CD4-positive, alpha-beta memory T cell (primary cell): ENCODE measurements at regions not wholly inside any gene's neighbourhood (a gene's known extent, or its start where the extent isn't known, plus 50 kb on each side); places are given as distances from the start of the nearest gene placed in this dataset.

Experiments used
- CTCF ChIA-PET: fragments of 350-600 bp; sonication (Branson Sonifier 250); formaldehyde crosslinking; loops from one replicate; lab custom pipeline; 2021; ENCODE audit warnings: inconsistent platforms; ENCODE audit not compliant: partially characterized antibody; lab: Charles Lee
- POLR2A ChIA-PET: fragments of 350-600 bp; sonication (Branson Sonifier 250); formaldehyde crosslinking; loops from one replicate; lab custom pipeline; 2021; ENCODE audit not compliant: partially characterized antibody; lab: Charles Lee
- DNase-seq, 5 donors: peaks; one replicate each; pipeline versions ENCODE4 v3.0.0 to v3.0.0-alpha.2; 2020 to 2022; ENCODE audit warnings: mixed read lengths in 1 of 5
- H3K27ac ChIP-seq: one replicate; pipeline ENCODE4 v1.7.0; 2013; ENCODE audit warnings: low read depth, low read length
- H3K27me3 ChIP-seq: 2 replicates; pipeline ENCODE4 v1.7.0; 2013; ENCODE audit warnings: mild to moderate bottlenecking, low read length, moderate library complexity; ENCODE audit not compliant: insufficient read depth
- H3K36me3 ChIP-seq: 2 replicates; pipeline ENCODE4 v1.7.0; 2013; ENCODE audit warnings: mild to moderate bottlenecking, low read length, moderate library complexity; ENCODE audit not compliant: insufficient read depth
- H3K4me1 ChIP-seq: 2 replicates; pipeline ENCODE4 v1.7.0; 2013; ENCODE audit warnings: mild to moderate bottlenecking, low read length, moderate library complexity; ENCODE audit not compliant: insufficient read depth
- H3K4me3 ChIP-seq, 2 donors: one replicate each; pipeline ENCODE4 v1.7.0; 2013; ENCODE audit warnings: low read length in 2 of 2, mild to moderate bottlenecking in 1 of 2
- H3K9me3 ChIP-seq, 2 donors: one replicate each; pipeline ENCODE4 v1.7.0; 2013; ENCODE audit warnings: low read length in 2 of 2, control low read depth in 1 of 2; ENCODE audit not compliant: control insufficient read depth in 1 of 2
- H3K27ac Mint-ChIP-seq, 7 donors: one replicate each; pipeline ENCODE4 v1.8.0; 2020 to 2021; ENCODE audit warnings: mixed read lengths in 7 of 7, mild to moderate bottlenecking in 6 of 7, inconsistent platforms in 3 of 7, moderate library complexity in 3 of 7
- H3K27me3 Mint-ChIP-seq, 2 donors: one replicate each; pipeline ENCODE4 v1.8.0; 2020 to 2021; ENCODE audit warnings: mixed read lengths in 2 of 2
- H3K36me3 Mint-ChIP-seq, 2 donors: one replicate each; pipeline ENCODE4 v1.8.0; 2020 to 2021; ENCODE audit warnings: mixed read lengths in 2 of 2, inconsistent platforms in 1 of 2, mild to moderate bottlenecking in 1 of 2
- H3K4me1 Mint-ChIP-seq, 4 donors: one replicate each; pipeline ENCODE4 v1.8.0; 2020 to 2021; ENCODE audit warnings: mixed read lengths in 4 of 4, mild to moderate bottlenecking in 1 of 4
- H3K4me3 Mint-ChIP-seq, 8 donors: one replicate each; pipeline ENCODE4 v1.8.0; 2020 to 2021; ENCODE audit warnings: mixed read lengths in 8 of 8, mild to moderate bottlenecking in 7 of 8, moderate library complexity in 6 of 8, inconsistent platforms in 3 of 8
- H3K9me3 Mint-ChIP-seq, 8 donors: one replicate each; pipeline ENCODE4 v1.8.0; 2020 to 2021; ENCODE audit warnings: mixed read lengths in 8 of 8, mild to moderate bottlenecking in 5 of 8, inconsistent platforms in 3 of 8, moderate library complexity in 1 of 8
- intact Hi-C: fragments of 100-400 bp; cut with micrococcal nuclease; formaldehyde crosslinking; loops from one replicate; pipeline ENCODE4 v1.15.1; 2023

DNA sequence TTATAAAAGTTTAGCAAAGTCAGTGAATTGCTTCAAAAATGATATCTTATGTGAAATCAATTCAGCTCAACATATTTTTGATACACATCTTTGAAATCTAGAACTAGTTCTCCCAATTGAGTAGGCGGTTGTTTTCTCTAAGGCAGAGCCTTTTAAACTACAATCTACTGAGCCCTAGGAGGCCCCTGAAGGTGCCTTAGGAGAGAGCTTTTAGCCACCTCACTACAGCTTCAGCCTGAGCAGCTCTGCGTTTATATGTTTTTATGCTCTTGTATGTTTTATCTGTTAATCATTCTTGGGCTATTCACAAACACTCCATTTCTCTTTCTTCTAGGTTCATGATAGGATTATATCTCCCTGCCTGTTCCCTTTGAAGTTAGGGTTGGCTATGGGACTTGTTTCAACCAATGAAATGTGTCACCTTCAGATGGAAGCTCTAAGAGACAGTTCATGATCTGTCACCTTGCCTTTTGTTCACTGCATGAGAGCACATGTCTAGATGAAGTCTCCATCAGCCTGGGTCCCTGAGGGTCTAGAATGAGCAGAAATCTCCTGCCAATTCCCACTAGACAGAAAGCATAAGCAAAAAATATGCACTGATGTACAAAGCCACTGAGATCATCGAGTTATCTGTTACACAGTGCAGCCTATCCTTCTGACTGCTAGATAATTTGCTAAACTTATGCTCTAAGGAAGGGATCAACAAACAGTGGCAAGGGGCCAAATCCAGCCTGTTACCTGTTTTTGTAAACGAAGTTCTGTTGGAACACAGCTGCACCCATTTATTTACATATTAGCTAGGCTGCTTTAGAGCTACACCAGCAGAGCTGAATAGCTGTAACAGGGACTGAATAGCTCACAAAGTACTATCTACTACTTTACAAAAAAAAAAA, 128.5 kb upstream of the CDK1 start:
- Mint-ChIP-seq H3K36me3 (no peaks in the 10 kb centered on the region), H3K4me3 (peak overlapping the region in 4 of 8 donors; percentile 6 to 71 (median 12)), H3K27me3 (no peaks in the 10 kb centered on the region), H3K9me3 (no peaks in the 10 kb centered on the region), H3K4me1 (peaks cover 34 to 51% (median 39%) of the 10 kb centered on the region in 4 donors), H3K27ac (peak overlapping the region; percentile 49 to 84 (median 71))
- Histone ChIP-seq H3K36me3 (no peaks in the 10 kb centered on the region), H3K27ac (peak overlapping the region; percentile 19), H3K27me3 (no peaks in the 10 kb centered on the region), H3K4me3 (no peak overlapping the region), H3K4me1 (peaks cover 24% of the 10 kb centered on the region), H3K9me3 (no peaks in the 10 kb centered on the region)
- DNase-seq: no peak
- intact Hi-C loops: loop anchor here (1.0 kb wide), 1 partner anchor 83 kb away; no protein-coding TSS in a partner anchor
- POLR2A ChIA-PET: interaction anchor here (0.6 to 1.6 kb wide), 3 partner anchors 59 to 472 kb away, joined by 3 to 4 read pairs (median 4); no protein-coding TSS in a partner anchor
- CTCF ChIA-PET: interaction anchor here (0.9 to 7.0 kb wide), 16 partner anchors 10 to 549 kb away, joined by 3 to 82 read pairs (median 4); no protein-coding TSS in a partner anchor

DNA sequence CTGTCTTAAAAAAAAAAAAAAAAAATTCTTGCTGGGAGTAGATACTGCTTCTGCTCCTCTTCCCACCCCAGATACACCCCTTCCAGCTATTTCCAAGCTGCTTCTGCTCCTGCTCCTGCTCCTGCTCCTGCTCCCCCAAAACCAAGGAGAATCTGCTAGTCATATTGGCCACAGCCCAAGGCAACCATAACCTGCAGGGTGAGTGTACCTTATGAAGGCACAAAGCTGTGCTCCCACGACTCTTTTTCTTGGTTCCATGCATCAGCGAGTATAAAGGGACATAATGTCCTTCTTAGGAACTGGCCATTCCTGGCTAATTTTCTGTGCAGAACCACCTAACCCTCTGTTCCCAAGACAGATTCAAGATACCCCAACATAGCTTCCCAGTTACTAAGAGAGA, 129.5 kb upstream of the CDK1 start:
- no peaks in the 10 kb centered on the region for H3K36me3 Mint-ChIP-seq
- ChIA-PET POLR2A (interaction anchor here (1.6 kb wide), 1 partner anchor 122 kb away, joined by 4 read pairs; no protein-coding TSS in a partner anchor), CTCF (interaction anchor here (0.7 to 7.0 kb wide), 18 partner anchors 11 to 548 kb away, joined by 3 to 82 read pairs (median 4); no protein-coding TSS in a partner anchor)
- DNase-seq: no peak
- intact Hi-C loops: loop anchor here (1.0 kb wide), 1 partner anchor 84 kb away; no protein-coding TSS in a partner anchor
- H3K4me3 Mint-ChIP-seq: peak overlapping the region in 1 of 8 donors; percentile 18
- H3K4me1 ChIP-seq: peaks cover 24% of the 10 kb centered on the region
- peak overlapping the region in 5 of 7 donors; percentile 22 to 89 (median 66) for H3K27ac Mint-ChIP-seq
- H3K27me3 Mint-ChIP-seq: no peaks in the 10 kb centered on the region
- H3K27me3 ChIP-seq: no peaks in the 10 kb centered on the region
- H3K9me3 ChIP-seq: no peaks in the 10 kb centered on the region
- H3K4me3 ChIP-seq: no peak overlapping the region
- H3K27ac ChIP-seq: no peak overlapping the region
- no peaks in the 10 kb centered on the region for H3K9me3 Mint-ChIP-seq
- H3K4me1 Mint-ChIP-seq: peaks cover 34 to 55% (median 39%) of the 10 kb centered on the region in 4 donors
- no peaks in the 10 kb centered on the region for H3K36me3 ChIP-seq

DNA sequence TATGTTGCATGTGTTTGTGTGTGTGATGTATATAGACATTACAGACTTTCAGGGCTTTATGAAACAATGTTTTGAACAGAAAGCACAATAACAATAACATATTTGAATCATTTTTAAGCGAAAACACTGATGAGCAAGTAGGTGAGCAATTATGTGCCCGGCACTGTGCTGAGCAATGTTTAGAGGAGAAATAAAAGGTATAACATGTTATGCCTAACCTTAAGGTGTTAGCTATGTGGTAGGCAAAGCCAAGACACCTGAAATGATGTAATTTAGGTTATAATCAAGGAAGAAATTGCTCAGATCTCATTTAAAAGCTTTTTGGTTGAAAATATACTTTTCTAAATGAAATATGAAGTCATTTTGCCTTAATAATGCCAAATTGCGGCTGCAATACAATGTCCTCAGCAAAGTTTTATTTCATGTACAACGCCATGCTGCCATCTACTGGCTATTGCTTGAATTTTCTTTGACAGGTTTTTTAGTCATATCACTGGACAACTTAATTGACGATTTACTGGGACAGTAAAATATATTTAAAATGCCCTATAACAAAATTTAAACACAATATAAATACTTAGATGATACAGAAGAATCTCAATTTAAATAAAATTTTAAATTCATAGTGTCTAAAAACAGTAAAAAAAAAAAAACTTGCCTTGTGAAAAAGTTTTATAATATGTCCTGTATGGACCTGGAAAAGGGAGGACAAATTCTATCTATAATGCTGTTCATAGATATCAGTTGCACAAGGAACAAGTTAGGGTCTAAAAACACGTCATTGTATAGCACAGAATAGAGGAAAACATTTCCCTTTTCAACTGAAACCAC, 131.1 kb upstream of the CDK1 start:
- H3K27me3 Mint-ChIP-seq: no peaks in the 10 kb centered on the region
- peaks cover 34 to 46% (median 35%) of the 10 kb centered on the region in 4 donors for H3K4me1 Mint-ChIP-seq
- Histone ChIP-seq H3K9me3 (no peaks in the 10 kb centered on the region), H3K4me3 (no peak overlapping the region), H3K36me3 (no peaks in the 10 kb centered on the region), H3K27me3 (no peaks in the 10 kb centered on the region), H3K4me1 (peaks cover 24% of the 10 kb centered on the region), H3K27ac (no peak overlapping the region)
- no peak overlapping the region for H3K4me3 Mint-ChIP-seq
- CTCF ChIA-PET: interaction anchor here (0.7 to 7.0 kb wide), 23 partner anchors 8 to 782 kb away, joined by 3 to 82 read pairs (median 6); no protein-coding TSS in a partner anchor
- intact Hi-C loops: loop anchor here (1.0 to 2.0 kb wide), 5 partner anchors 120 to 1021 kb away; no protein-coding TSS in a partner anchor
- DNase-seq: peak; percentile 45 to 59 (median 51)
- peak overlapping the region in 3 of 7 donors; percentile 7 to 34 (median 14) for H3K27ac Mint-ChIP-seq
- H3K9me3 Mint-ChIP-seq: no peaks in the 10 kb centered on the region
- POLR2A ChIA-PET: interaction anchor here (0.6 kb wide), 2 partner anchors 95 to 125 kb away, joined by 3 read pairs; no protein-coding TSS in a partner anchor
- H3K36me3 Mint-ChIP-seq: peaks cover 0 to 5% of the 10 kb centered on the region in 2 donors

DNA sequence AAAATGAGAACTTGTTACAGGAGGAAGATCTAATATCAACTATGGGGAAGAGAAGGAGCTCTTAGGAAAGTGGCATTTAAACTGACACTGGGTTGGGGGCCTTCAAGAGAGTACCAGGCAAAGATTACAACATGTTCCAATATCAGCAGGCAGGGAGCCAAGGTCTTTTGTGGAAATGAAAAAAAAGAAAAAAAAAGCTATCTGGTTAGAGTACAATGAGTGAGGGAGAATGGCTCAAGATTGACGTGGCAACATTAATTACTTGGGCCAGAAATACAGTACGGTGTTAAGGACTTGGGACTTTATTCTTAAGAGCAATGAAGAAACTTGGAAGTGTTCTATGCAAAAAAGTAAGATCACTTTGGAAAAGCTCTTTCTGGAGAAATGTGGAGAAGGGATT, 132.3 kb upstream of the CDK1 start:
- ChIA-PET POLR2A (interaction anchor here (0.6 kb wide), 1 partner anchor 10 kb away, joined by 3 read pairs; no protein-coding TSS in a partner anchor), CTCF (interaction anchor here (0.6 to 7.0 kb wide), 21 partner anchors 10 to 1020 kb away, joined by 3 to 82 read pairs (median 6); no protein-coding TSS in a partner anchor)
- intact Hi-C loops: loop anchor here (2.0 kb wide), 2 partner anchors 201 to 441 kb away; no protein-coding TSS in a partner anchor
- no peak overlapping the region for H3K4me3 Mint-ChIP-seq
- Histone ChIP-seq H3K4me3 (no peak overlapping the region), H3K4me1 (peaks cover 24% of the 10 kb centered on the region), H3K27ac (no peak overlapping the region), H3K27me3 (no peaks in the 10 kb centered on the region), H3K36me3 (no peaks in the 10 kb centered on the region), H3K9me3 (no peaks in the 10 kb centered on the region)
- H3K27ac Mint-ChIP-seq: no peak overlapping the region
- no peaks in the 10 kb centered on the region for H3K9me3 Mint-ChIP-seq
- no peaks in the 10 kb centered on the region for H3K27me3 Mint-ChIP-seq
- peaks cover 0 to 5% of the 10 kb centered on the region in 2 donors for H3K36me3 Mint-ChIP-seq
- H3K4me1 Mint-ChIP-seq: peaks cover 28 to 37% (median 33%) of the 10 kb centered on the region in 4 donors
- DNase-seq: no peak

DNA sequence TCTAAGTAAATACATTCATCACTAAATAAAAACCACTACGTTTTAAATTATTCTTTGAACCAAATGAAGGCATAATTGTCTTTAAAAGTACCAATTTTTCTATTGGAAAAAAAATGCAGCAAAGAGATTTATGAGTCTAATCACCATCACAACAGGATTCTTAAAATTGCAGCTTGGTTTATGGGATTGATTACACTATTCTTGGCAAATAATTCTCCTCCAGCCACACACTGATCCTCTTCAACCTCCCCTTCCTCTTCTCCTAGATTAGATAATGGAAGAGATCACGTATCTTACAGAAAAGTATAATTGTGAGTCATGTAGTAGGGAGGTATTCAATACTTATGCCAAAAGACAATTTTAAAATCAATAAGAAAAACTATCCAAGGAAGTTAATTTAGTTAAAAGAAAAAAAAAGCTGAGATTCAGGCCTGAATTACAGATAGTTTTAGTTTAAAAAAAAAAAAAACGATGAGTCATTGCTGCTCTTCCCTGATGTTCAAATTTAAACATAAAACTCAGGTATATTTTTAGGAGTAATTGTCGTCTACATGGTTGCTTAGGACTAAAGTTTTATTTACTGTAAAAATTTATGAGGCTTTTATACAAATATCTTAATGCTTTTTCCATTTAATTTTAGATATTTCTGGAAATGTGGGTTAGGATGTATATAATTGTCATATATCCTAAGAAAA, 133.7 kb upstream of the CDK1 start:
- no peak overlapping the region for H3K27ac Mint-ChIP-seq
- no peaks in the 10 kb centered on the region for H3K27me3 ChIP-seq
- H3K9me3 Mint-ChIP-seq: no peaks in the 10 kb centered on the region
- H3K27ac ChIP-seq: no peak overlapping the region
- peaks cover 0 to 9% of the 10 kb centered on the region in 2 donors for H3K36me3 Mint-ChIP-seq
- no peak overlapping the region for H3K4me3 Mint-ChIP-seq
- peaks cover 18 to 34% (median 25%) of the 10 kb centered on the region in 4 donors for H3K4me1 Mint-ChIP-seq
- H3K4me1 ChIP-seq: peaks cover 14% of the 10 kb centered on the region
- CTCF ChIA-PET: interaction anchor here (0.9 to 7.0 kb wide), 4 partner anchors 9 to 406 kb away, joined by 3 to 82 read pairs (median 13); no protein-coding TSS in a partner anchor
- intact Hi-C loops: no loop called here
- H3K36me3 ChIP-seq: no peaks in the 10 kb centered on the region
- no peaks in the 10 kb centered on the region for H3K9me3 ChIP-seq
- no peak for DNase-seq
- no peaks in the 10 kb centered on the region for H3K27me3 Mint-ChIP-seq
- POLR2A ChIA-PET: no interaction called here
- no peak overlapping the region for H3K4me3 ChIP-seq

DNA sequence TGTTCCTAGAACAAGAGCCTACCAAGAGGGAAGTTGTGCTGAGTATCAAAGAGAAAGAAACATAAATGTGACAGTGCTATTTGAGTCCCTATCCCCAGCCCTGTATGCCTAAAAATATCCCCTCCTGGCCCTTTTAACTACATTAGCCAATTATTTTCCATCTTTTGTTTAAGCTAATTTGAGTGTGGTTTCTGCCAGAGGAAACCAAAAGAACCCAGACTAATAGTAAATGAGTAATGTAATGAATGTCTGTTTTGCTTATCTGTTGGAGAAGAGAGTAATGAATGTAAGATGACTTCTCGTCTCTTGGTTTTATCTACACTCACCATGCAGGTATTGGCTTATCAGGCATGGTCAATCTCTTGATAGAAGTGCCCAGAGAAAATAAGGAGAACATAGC, 134.4 kb upstream of the CDK1 start:
- peaks cover 0 to 2% (median 0%) of the 10 kb centered on the region in 8 donors for H3K9me3 Mint-ChIP-seq
- no peaks in the 10 kb centered on the region for H3K36me3 ChIP-seq
- H3K4me3 ChIP-seq: no peak overlapping the region
- no peak overlapping the region for H3K27ac ChIP-seq
- ChIA-PET CTCF (interaction anchor here (0.9 to 1.0 kb wide), 2 partner anchors 29 to 405 kb away, joined by 3 read pairs; no protein-coding TSS in a partner anchor), POLR2A (no interaction called here)
- peaks cover 0 to 11% of the 10 kb centered on the region in 2 donors for H3K36me3 Mint-ChIP-seq
- H3K4me3 Mint-ChIP-seq: no peak overlapping the region
- H3K4me1 ChIP-seq: peaks cover 7% of the 10 kb centered on the region
- no peak for DNase-seq
- no peaks in the 10 kb centered on the region for H3K27me3 Mint-ChIP-seq
- H3K27me3 ChIP-seq: no peaks in the 10 kb centered on the region
- H3K4me1 Mint-ChIP-seq: peaks cover 15 to 32% (median 20%) of the 10 kb centered on the region in 4 donors
- intact Hi-C loops: no loop called here
- no peak overlapping the region for H3K27ac Mint-ChIP-seq
- no peaks in the 10 kb centered on the region for H3K9me3 ChIP-seq
